Neural progenitor cell (in vitro differentiated cells): ENCODE measurements at regions not wholly inside any gene's neighbourhood (a gene's known extent, or its start where the extent isn't known, plus 50 kb on each side); places are given as distances from the start of the nearest gene placed in this dataset.

Source experiments
- DNase-seq: peaks from one replicate; pipeline ENCODE4 v3.0.0-alpha.2; 2016; ENCODE audit warnings: low spot score
- H2AFZ ChIP-seq: fragments of 200-600 bp; sonication (generic); replicated peaks from 2 replicates; pipeline ENCODE4 v1.6.1; 2016; ENCODE audit warnings: antibody characterized with exemption
- H3F3A ChIP-seq: fragments of 200-600 bp; sonication (generic); 2 replicates; pipeline ENCODE4 v1.6.1; 2016; ENCODE audit warnings: antibody characterized with exemption, low read depth
- H3K27ac ChIP-seq: fragments of 200-600 bp; sonication (generic); 2 replicates; pipeline ENCODE4 v1.5.1; 2016; ENCODE audit warnings: mild to moderate bottlenecking
- H3K27me3 ChIP-seq: fragments of 200-600 bp; sonication (generic); 2 replicates; pipeline ENCODE4 v1.6.1; 2016; ENCODE audit warnings: mild to moderate bottlenecking, moderate library complexity
- H3K36me3 ChIP-seq: fragments of 200-600 bp; sonication (generic); 2 replicates; pipeline ENCODE4 v1.5.1; 2016
- H3K4me1 ChIP-seq: fragments of 200-600 bp; sonication (generic); 2 replicates; pipeline ENCODE4 v1.6.1; 2016; ENCODE audit warnings: mixed run types
- H3K4me2 ChIP-seq: fragments of 200-600 bp; sonication (generic); 2 replicates; pipeline ENCODE4 v1.6.1; 2016
- H3K4me3 ChIP-seq: fragments of 200-600 bp; sonication (generic); 2 replicates; pipeline ENCODE4 v1.5.1; 2016
- H3K79me2 ChIP-seq: fragments of 200-600 bp; sonication (generic); 2 replicates; pipeline ENCODE4 v1.6.1; 2016; ENCODE audit warnings: low read depth
- H3K9ac ChIP-seq: fragments of 200-600 bp; sonication (generic); 2 replicates; pipeline ENCODE4 v1.6.1; 2016
- H3K9me3 ChIP-seq: fragments of 200-600 bp; sonication (generic); 2 replicates; pipeline ENCODE4 v1.5.1; 2016; ENCODE audit warnings: low read depth
- H4K20me1 ChIP-seq: fragments of 200-600 bp; sonication (generic); 2 replicates; pipeline ENCODE4 v1.6.1; 2016; ENCODE audit warnings: low read depth
- H3K27ac Mint-ChIP-seq: 3 replicates; pipeline ENCODE4 v1.8.0; 2021; ENCODE audit warnings: mixed read lengths
- H3K27me3 Mint-ChIP-seq: 2 replicates; pipeline ENCODE4 v1.8.0; 2022; ENCODE audit warnings: low read depth, mild to moderate bottlenecking, inconsistent platforms, moderate library complexity, mixed read lengths; ENCODE audit not compliant: insufficient read depth
- H3K36me3 Mint-ChIP-seq: 3 replicates; pipeline ENCODE4 v1.8.0; 2021; ENCODE audit warnings: mixed read lengths
- H3K4me1 Mint-ChIP-seq: 3 replicates; pipeline ENCODE4 v1.8.0; 2021; ENCODE audit warnings: mixed read lengths
- H3K4me3 Mint-ChIP-seq: 3 replicates; pipeline ENCODE4 v1.8.0; 2021; ENCODE audit warnings: mild to moderate bottlenecking, moderate library complexity, mixed read lengths
- H3K9me3 Mint-ChIP-seq: 3 replicates; pipeline ENCODE4 v1.8.0; 2020; ENCODE audit warnings: mixed read lengths
- CTCF ChIP-seq: fragments of 200-600 bp; sonication (generic); IDR thresholded peaks from 2 replicates; pipeline ENCODE4 v1.5.1; 2017; ENCODE audit warnings: antibody characterized with exemption, mild to moderate bottlenecking
- EZH2 ChIP-seq: fragments of 200-600 bp; sonication (generic); IDR thresholded peaks from 2 replicates; pipeline ENCODE4 v1.6.1; 2017; ENCODE audit warnings: antibody characterized with exemption, mild to moderate bottlenecking, moderate library complexity
- EZH2phosphoT487 ChIP-seq: fragments of 200-600 bp; sonication (generic); IDR thresholded peaks from 2 replicates; pipeline ENCODE4 v1.6.1; 2017; ENCODE audit warnings: antibody characterized with exemption

DNA sequence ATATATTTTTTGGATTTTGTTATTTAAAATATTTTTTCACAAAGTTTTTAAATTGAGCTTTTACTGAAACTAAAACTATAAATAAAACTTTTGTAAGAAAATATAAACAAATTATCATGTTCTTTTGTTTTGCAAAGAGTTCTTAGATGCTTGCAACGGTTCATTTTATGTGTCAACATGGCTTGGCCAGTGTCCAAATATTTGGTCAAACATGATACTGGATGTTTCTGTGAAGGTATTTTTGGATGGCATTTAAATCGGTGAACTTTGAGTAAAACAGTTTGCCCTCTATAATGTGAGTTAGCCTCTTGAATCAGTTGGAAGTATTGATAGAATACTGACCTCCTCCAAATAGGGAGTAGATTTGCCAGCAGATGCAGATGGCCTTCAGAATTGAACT, 612.6 kb upstream of the NECTIN3 start:
- no peaks in the 10 kb centered on the region for H4K20me1 ChIP-seq
- H3K27ac ChIP-seq, result no peak overlapping the region
- no peak overlapping the region for H3K4me3 ChIP-seq
- TF ChIP-seq EZH2 (no peak), CTCF (no peak), EZH2phosphoT487 (no peak)
- Mint-ChIP-seq H3K9me3 (peaks cover 6% of the 10 kb centered on the region), H3K4me1 (peaks cover 5% of the 10 kb centered on the region), H3K4me3 (no peak overlapping the region), H3K27ac (no peak overlapping the region), H3K36me3 (peaks cover 1% of the 10 kb centered on the region), H3K27me3 (no peaks in the 10 kb centered on the region)
- no peaks in the 10 kb centered on the region for H3K27me3 ChIP-seq
- no peaks in the 10 kb centered on the region for H3K9me3 ChIP-seq
- H2AFZ ChIP-seq, result no peak overlapping the region
- no peak for DNase-seq
- no peaks in the 10 kb centered on the region for H3K36me3 ChIP-seq
- no peak overlapping the region for H3K4me2 ChIP-seq
- H3K4me1 ChIP-seq, result no peaks in the 10 kb centered on the region
- H3F3A ChIP-seq, result no peaks in the 10 kb centered on the region
- H3K79me2 ChIP-seq, result no peaks in the 10 kb centered on the region
- H3K9ac ChIP-seq, result no peak overlapping the region

DNA sequence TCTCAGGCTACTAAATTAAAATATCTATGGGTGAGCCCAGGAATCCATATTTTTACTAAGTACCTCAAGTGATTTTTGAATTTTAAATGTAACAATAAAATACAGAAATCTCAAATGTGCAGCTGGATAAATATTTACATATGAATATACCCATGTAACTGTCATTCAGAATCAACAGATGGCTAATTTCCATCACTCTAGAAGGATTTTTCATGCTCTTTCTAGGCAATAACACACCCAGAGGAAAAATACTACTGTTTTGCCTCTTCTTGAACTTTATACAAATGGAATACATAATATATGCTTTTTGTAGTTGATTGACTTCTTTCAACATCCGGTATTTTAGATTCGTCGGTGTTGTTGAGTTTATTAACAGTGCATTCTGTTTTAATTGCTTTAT, 601.3 kb upstream of the NECTIN3 start:
- H3K27ac Mint-ChIP-seq, result no peak overlapping the region
- Histone ChIP-seq H3K27ac (no peak overlapping the region), H3K4me3 (no peak overlapping the region), H3K9ac (no peak overlapping the region), H3K36me3 (no peaks in the 10 kb centered on the region), H2AFZ (no peak overlapping the region), H3K9me3 (no peaks in the 10 kb centered on the region), H3K4me2 (no peak overlapping the region), H3F3A (no peaks in the 10 kb centered on the region), H3K4me1 (no peaks in the 10 kb centered on the region), H4K20me1 (no peaks in the 10 kb centered on the region), H3K27me3 (no peaks in the 10 kb centered on the region), H3K79me2 (no peaks in the 10 kb centered on the region)
- no peak for DNase-seq
- no peak overlapping the region for H3K4me3 Mint-ChIP-seq
- no peaks in the 10 kb centered on the region for H3K27me3 Mint-ChIP-seq
- TF ChIP-seq EZH2 (no peak), EZH2phosphoT487 (no peak), CTCF (no peak)
- no peaks in the 10 kb centered on the region for H3K36me3 Mint-ChIP-seq
- no peaks in the 10 kb centered on the region for H3K9me3 Mint-ChIP-seq
- H3K4me1 Mint-ChIP-seq, result peaks cover 5% of the 10 kb centered on the region

DNA sequence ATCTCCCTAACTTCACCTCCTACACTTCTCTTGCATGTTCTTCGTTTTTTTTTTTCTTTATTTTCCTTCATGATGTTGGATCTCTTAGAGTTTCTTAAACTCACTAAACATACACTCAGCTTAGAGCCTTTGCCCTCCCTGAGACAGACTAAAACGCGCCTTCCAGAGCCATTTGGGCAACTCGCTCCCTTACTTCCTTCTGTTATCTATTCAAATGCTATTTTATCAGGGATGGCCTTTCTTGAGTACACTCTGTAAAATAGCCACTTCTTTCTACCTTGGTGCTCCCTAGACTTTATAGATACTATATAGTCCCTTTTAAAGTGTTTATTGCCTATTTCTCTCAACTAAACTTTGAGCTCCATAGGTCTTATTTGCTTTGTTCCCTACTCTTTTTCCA, 598.2 kb upstream of the NECTIN3 start:
- no peak overlapping the region for H2AFZ ChIP-seq
- Mint-ChIP-seq H3K4me3 (no peak overlapping the region), H3K27me3 (no peaks in the 10 kb centered on the region), H3K9me3 (no peaks in the 10 kb centered on the region), H3K27ac (no peak overlapping the region), H3K36me3 (no peaks in the 10 kb centered on the region), H3K4me1 (peaks cover 5% of the 10 kb centered on the region)
- H4K20me1 ChIP-seq, result no peaks in the 10 kb centered on the region
- no peak for DNase-seq
- no peaks in the 10 kb centered on the region for H3K27me3 ChIP-seq
- H3K9ac ChIP-seq, result no peak overlapping the region
- H3F3A ChIP-seq, result no peaks in the 10 kb centered on the region
- no peaks in the 10 kb centered on the region for H3K4me1 ChIP-seq
- H3K9me3 ChIP-seq, result no peaks in the 10 kb centered on the region
- H3K27ac ChIP-seq, result no peak overlapping the region
- H3K79me2 ChIP-seq, result no peaks in the 10 kb centered on the region
- no peak overlapping the region for H3K4me3 ChIP-seq
- no peaks in the 10 kb centered on the region for H3K36me3 ChIP-seq
- TF ChIP-seq EZH2 (no peak), EZH2phosphoT487 (no peak), CTCF (no peak)
- no peak overlapping the region for H3K4me2 ChIP-seq

- Histone ChIP-seq H3K79me2 (no peaks in the 10 kb centered on the region), H3K9me3 (no peaks in the 10 kb centered on the region), H3K9ac (no peak overlapping the region), H2AFZ (no peak overlapping the region), H3K4me3 (no peak overlapping the region), H3F3A (no peaks in the 10 kb centered on the region), H3K27ac (no peak overlapping the region), H3K27me3 (no peaks in the 10 kb centered on the region), H3K36me3 (no peaks in the 10 kb centered on the region), H3K4me2 (no peak overlapping the region), H4K20me1 (no peaks in the 10 kb centered on the region), H3K4me1 (no peaks in the 10 kb centered on the region)
- Mint-ChIP-seq H3K36me3 (no peaks in the 10 kb centered on the region), H3K4me3 (no peak overlapping the region), H3K4me1 (peaks cover 5% of the 10 kb centered on the region), H3K9me3 (no peaks in the 10 kb centered on the region), H3K27me3 (no peaks in the 10 kb centered on the region), H3K27ac (no peak overlapping the region)
- TF ChIP-seq CTCF (no peak), EZH2 (no peak), EZH2phosphoT487 (no peak)
- DNase-seq, result no peak
Observed at GRCh38 chr3:110474397-110474796, 597.2 kb upstream of the NECTIN3 start.
